KMS-11 (cell line): ENCODE measurements at regions not wholly inside any gene's neighbourhood (a gene's known extent, or its start where the extent isn't known, plus 50 kb on each side); places are given as distances from the start of the nearest gene placed in this dataset.

Source experiments
- H2AFZ ChIP-seq: fragments of 200-600 bp; sonication (generic); 2 replicates; pipeline ENCODE4 v1.6.1; 2016; ENCODE audit warnings: antibody characterized with exemption, mixed run types, low read depth
- H3K27ac ChIP-seq: fragments of 200-600 bp; sonication (generic); 2 replicates; pipeline ENCODE4 v1.6.1; 2016; ENCODE audit warnings: mild to moderate bottlenecking, mixed run types
- H3K27me3 ChIP-seq: fragments of 200-600 bp; sonication (generic); 2 replicates; pipeline ENCODE4 v1.6.1; 2017; ENCODE audit warnings: mild to moderate bottlenecking, low read depth, mixed run types, moderate library complexity; ENCODE audit not compliant: insufficient read depth
- H3K36me3 ChIP-seq: fragments of 200-600 bp; sonication (generic); 2 replicates; pipeline ENCODE4 v1.6.1; 2017; ENCODE audit warnings: mild to moderate bottlenecking, mixed run types; ENCODE audit not compliant: insufficient read depth
- H3K4me1 ChIP-seq: fragments of 200-600 bp; sonication (generic); 2 replicates; pipeline ENCODE4 v1.6.1; 2016; ENCODE audit warnings: mild to moderate bottlenecking, low read depth, mixed run types; ENCODE audit not compliant: poor library complexity, severe bottlenecking
- H3K4me2 ChIP-seq: fragments of 200-600 bp; sonication (generic); 2 replicates; pipeline ENCODE4 v1.7.0; 2016; ENCODE audit warnings: mild to moderate bottlenecking, mixed run types
- H3K4me3 ChIP-seq: fragments of 200-600 bp; sonication (generic); IDR thresholded peaks from 2 replicates; pipeline ENCODE4 v1.6.1; 2017; ENCODE audit warnings: low read depth, low read length, mixed read lengths; ENCODE audit not compliant: insufficient read depth
- H3K79me2 ChIP-seq: fragments of 200-600 bp; sonication (generic); 2 replicates; pipeline ENCODE4 v1.6.1; 2016; ENCODE audit warnings: low read depth, mixed run types; ENCODE audit not compliant: insufficient read depth
- H3K9ac ChIP-seq: fragments of 200-600 bp; sonication (generic); 2 replicates; pipeline ENCODE4 v1.6.1; 2016; ENCODE audit warnings: mild to moderate bottlenecking, mixed run types
- H4K20me1 ChIP-seq: fragments of 200-600 bp; sonication (generic); 2 replicates; pipeline ENCODE4 v1.6.1; 2016; ENCODE audit warnings: mild to moderate bottlenecking, mixed run types; ENCODE audit not compliant: insufficient read depth
- CTCF ChIP-seq: fragments of 200-600 bp; sonication (generic); conservative IDR thresholded peaks from 2 replicates; pipeline ENCODE4 v1.6.1; 2017; ENCODE audit warnings: low read depth, mild to moderate bottlenecking, antibody characterized with exemption, low read length, moderate library complexity, mixed read lengths

GRCh38 chr6:91782802-91783201 lies 1195.9 kb upstream of the MAP3K7 start:
- Histone ChIP-seq H4K20me1 (no peaks in the 10 kb centered on the region), H3K79me2 (no peaks in the 10 kb centered on the region), H3K9ac (no peak overlapping the region), H3K27ac (no peak overlapping the region), H2AFZ (no peak overlapping the region), H3K36me3 (no peaks in the 10 kb centered on the region), H3K27me3 (no peaks in the 10 kb centered on the region), H3K4me2 (no peak overlapping the region), H3K4me1 (no peaks in the 10 kb centered on the region), H3K4me3 (no peak overlapping the region)
- TF ChIP-seq CTCF, result no peak

- no peak for TF ChIP-seq CTCF
Observed at GRCh38 chr6:91781946-91782345, 1195.1 kb upstream of the MAP3K7 start.

GRCh38 chr6:91780270-91780669 lies 1193.4 kb upstream of the MAP3K7 start:
- Histone ChIP-seq H3K27me3 (no peaks in the 10 kb centered on the region), H3K79me2 (no peaks in the 10 kb centered on the region), H3K4me3 (no peak overlapping the region), H4K20me1 (no peaks in the 10 kb centered on the region), H3K9ac (no peak overlapping the region), H2AFZ (no peak overlapping the region), H3K4me1 (no peaks in the 10 kb centered on the region), H3K36me3 (no peaks in the 10 kb centered on the region), H3K4me2 (no peak overlapping the region), H3K27ac (no peak overlapping the region)
- TF ChIP-seq CTCF, result no peak

More at GRCh38 chr6:91781946-91782345, 1195.1 kb upstream of the MAP3K7 start:
- Histone ChIP-seq H3K27me3 (no peaks in the 10 kb centered on the region), H3K4me1 (no peaks in the 10 kb centered on the region), H2AFZ (no peak overlapping the region), H3K9ac (no peak overlapping the region), H3K36me3 (no peaks in the 10 kb centered on the region), H3K4me2 (no peak overlapping the region), H3K79me2 (no peaks in the 10 kb centered on the region), H4K20me1 (no peaks in the 10 kb centered on the region), H3K27ac (no peak overlapping the region), H3K4me3 (no peak overlapping the region)

GRCh38 chr6:91761621-91762020 lies 1174.7 kb upstream of the MAP3K7 start:
- no peak overlapping the region for H3K4me3 ChIP-seq
- no peaks in the 10 kb centered on the region for H3K27me3 ChIP-seq
- H3K9ac ChIP-seq, result no peak overlapping the region
- no peaks in the 10 kb centered on the region for H3K36me3 ChIP-seq
- no peaks in the 10 kb centered on the region for H3K4me1 ChIP-seq
- H3K27ac ChIP-seq, result no peak overlapping the region
- no peak overlapping the region for H2AFZ ChIP-seq
- no peaks in the 10 kb centered on the region for H4K20me1 ChIP-seq
- no peak for TF ChIP-seq CTCF
- no peak overlapping the region for H3K4me2 ChIP-seq
- H3K79me2 ChIP-seq, result no peaks in the 10 kb centered on the region
